PC-9 (cell line): ENCODE measurements at regions not wholly inside any gene's neighbourhood (a gene's known extent, or its start where the extent isn't known, plus 50 kb on each side); places are given as distances from the start of the nearest gene placed in this dataset.

Experiments used
- BruUV-seq: library from RNA; stranded (reverse); fragments of 400-500 nt; replicated peaks from 2 replicates; lab custom pipeline; 2021; lab: Mats Ljungman, UMichigan
- CTCF ChIA-PET: fragments of 300-600 bp; sonication (Branson Sonifier 250); formaldehyde crosslinking; loops from one replicate; lab custom pipeline; 2022; ENCODE audit warnings: antibody characterized with exemption; lab: Charles Lee
- POLR2A ChIA-PET: fragments of 300-600 bp; sonication (Branson Sonifier 250); formaldehyde crosslinking; loops from one replicate; lab custom pipeline; 2022; ENCODE audit warnings: antibody characterized with exemption; ENCODE audit not compliant: unreplicated experiment; lab: Charles Lee
- DNase-seq, 2 experiments: peaks; one replicate each; pipeline versions ENCODE4 v3.0.0 to v3.0.0-alpha.2; 2015 to 2022; ENCODE audit warnings: mixed read lengths in 1 of 2
- H2AFZ ChIP-seq: fragments of 200-600 bp; sonication (generic); 2 replicates; pipeline ENCODE4 v1.8.1; 2017; ENCODE audit warnings: antibody characterized with exemption
- H3F3A ChIP-seq: fragments of 200-600 bp; sonication (generic); 2 replicates; pipeline ENCODE4 v1.8.1; 2017; ENCODE audit warnings: antibody characterized with exemption, mild to moderate bottlenecking, low read depth; ENCODE audit not compliant: insufficient read depth
- H3K27ac ChIP-seq: fragments of 200-600 bp; sonication (generic); 2 replicates; pipeline ENCODE4 v1.6.1; 2016; ENCODE audit warnings: mixed run types
- H3K27me3 ChIP-seq: fragments of 200-600 bp; sonication (generic); 2 replicates; pipeline ENCODE4 v1.6.1; 2016; ENCODE audit warnings: low read depth, mixed run types; ENCODE audit not compliant: insufficient read depth
- H3K36me3 ChIP-seq: fragments of 200-600 bp; sonication (generic); 2 replicates; pipeline ENCODE4 v1.6.1; 2016; ENCODE audit warnings: low read depth, mixed run types
- H3K4me1 ChIP-seq: fragments of 200-600 bp; sonication (generic); replicated peaks from 2 replicates; pipeline ENCODE4 v1.6.1; 2016; ENCODE audit warnings: mixed run types; ENCODE audit not compliant: insufficient read depth
- H3K4me2 ChIP-seq: fragments of 200-600 bp; sonication (generic); 2 replicates; pipeline ENCODE4 v1.6.1; 2017; ENCODE audit warnings: mixed run types
- H3K4me3 ChIP-seq: fragments of 200-600 bp; sonication (generic); 2 replicates; pipeline ENCODE4 v1.6.1; 2016; ENCODE audit warnings: mixed run types
- H3K79me2 ChIP-seq: fragments of 200-600 bp; sonication (generic); 2 replicates; pipeline ENCODE4 v1.6.1; 2017; ENCODE audit warnings: low read depth, mixed run types
- H3K9me2 ChIP-seq: fragments of 200-600 bp; sonication (generic); 2 replicates; pipeline ENCODE4 v1.8.1; 2017; ENCODE audit warnings: mild to moderate bottlenecking; ENCODE audit not compliant: insufficient read depth
- H3K9me3 ChIP-seq: fragments of 200-600 bp; sonication (generic); 2 replicates; pipeline ENCODE4 v1.8.1; 2016; ENCODE audit warnings: low read depth; ENCODE audit not compliant: insufficient read depth
- H4K20me1 ChIP-seq: fragments of 200-600 bp; sonication (generic); 2 replicates; pipeline ENCODE4 v1.8.1; 2017; ENCODE audit not compliant: insufficient read depth
- EZH2 ChIP-seq: fragments of 200-600 bp; sonication (generic); IDR thresholded peaks from 2 replicates; pipeline ENCODE4 v1.8.0; 2017; ENCODE audit warnings: antibody characterized with exemption, low read depth
- intact Hi-C: fragments of 100-400 bp; cut with micrococcal nuclease; formaldehyde crosslinking; loops from one replicate; pipeline ENCODE4 v1.10.0; 2022; ENCODE audit not compliant: unreplicated experiment
- TF ChIP-seq, protein P1 (sequence below): fragments of 200-600 bp; sonication (generic); conservative IDR thresholded peaks from 2 replicates; pipeline ENCODE4 v1.6.1; 2017; ENCODE audit warnings: mixed run types, antibody characterized with exemption, mild to moderate bottlenecking, moderate library complexity

DNA sequence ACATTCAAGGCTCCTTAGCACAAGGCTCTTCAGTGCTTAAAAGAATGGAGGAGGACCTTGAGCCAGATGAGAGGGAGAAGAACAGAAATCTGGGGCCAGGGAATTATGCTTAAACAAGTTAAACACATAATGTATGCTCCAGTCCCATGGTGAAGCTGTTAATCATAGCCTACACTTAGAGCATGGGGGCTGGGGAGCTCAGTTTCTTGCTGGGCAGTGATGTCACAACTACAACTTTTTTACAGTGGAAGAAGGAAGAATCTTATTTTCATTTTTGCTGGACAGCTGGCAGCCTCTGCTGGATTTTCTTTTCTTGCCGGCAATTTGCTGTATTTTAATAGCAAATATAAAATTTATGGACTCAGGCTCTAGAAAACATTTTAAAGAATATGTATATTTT lies 432.5 kb downstream of the CD109 start:
- Histone ChIP-seq H3K9me3 (no peaks in the 10 kb centered on the region), H3K4me1 (no peaks in the 10 kb centered on the region), H3K27me3 (no peaks in the 10 kb centered on the region), H3K4me3 (no peak overlapping the region), H2AFZ (no peak overlapping the region), H4K20me1 (no peaks in the 10 kb centered on the region), H3K79me2 (no peaks in the 10 kb centered on the region), H3K27ac (no peak overlapping the region), H3K9me2 (peaks cover 4% of the 10 kb centered on the region; the same call in 1 of the 2 replicates), H3K36me3 (no peaks in the 10 kb centered on the region), H3K4me2 (no peak overlapping the region), H3F3A (no peaks in the 10 kb centered on the region)
- DNase-seq, result no peak
- no TSS peak for BruUV-seq
- POLR2A ChIA-PET, result no interaction called here
- TF ChIP-seq, protein P1, sequence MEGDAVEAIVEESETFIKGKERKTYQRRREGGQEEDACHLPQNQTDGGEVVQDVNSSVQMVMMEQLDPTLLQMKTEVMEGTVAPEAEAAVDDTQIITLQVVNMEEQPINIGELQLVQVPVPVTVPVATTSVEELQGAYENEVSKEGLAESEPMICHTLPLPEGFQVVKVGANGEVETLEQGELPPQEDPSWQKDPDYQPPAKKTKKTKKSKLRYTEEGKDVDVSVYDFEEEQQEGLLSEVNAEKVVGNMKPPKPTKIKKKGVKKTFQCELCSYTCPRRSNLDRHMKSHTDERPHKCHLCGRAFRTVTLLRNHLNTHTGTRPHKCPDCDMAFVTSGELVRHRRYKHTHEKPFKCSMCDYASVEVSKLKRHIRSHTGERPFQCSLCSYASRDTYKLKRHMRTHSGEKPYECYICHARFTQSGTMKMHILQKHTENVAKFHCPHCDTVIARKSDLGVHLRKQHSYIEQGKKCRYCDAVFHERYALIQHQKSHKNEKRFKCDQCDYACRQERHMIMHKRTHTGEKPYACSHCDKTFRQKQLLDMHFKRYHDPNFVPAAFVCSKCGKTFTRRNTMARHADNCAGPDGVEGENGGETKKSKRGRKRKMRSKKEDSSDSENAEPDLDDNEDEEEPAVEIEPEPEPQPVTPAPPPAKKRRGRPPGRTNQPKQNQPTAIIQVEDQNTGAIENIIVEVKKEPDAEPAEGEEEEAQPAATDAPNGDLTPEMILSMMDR, result no peak
- TF ChIP-seq EZH2, result no peak
- intact Hi-C loops, result no loop called here
- CTCF ChIA-PET, result no interaction called here

DNA sequence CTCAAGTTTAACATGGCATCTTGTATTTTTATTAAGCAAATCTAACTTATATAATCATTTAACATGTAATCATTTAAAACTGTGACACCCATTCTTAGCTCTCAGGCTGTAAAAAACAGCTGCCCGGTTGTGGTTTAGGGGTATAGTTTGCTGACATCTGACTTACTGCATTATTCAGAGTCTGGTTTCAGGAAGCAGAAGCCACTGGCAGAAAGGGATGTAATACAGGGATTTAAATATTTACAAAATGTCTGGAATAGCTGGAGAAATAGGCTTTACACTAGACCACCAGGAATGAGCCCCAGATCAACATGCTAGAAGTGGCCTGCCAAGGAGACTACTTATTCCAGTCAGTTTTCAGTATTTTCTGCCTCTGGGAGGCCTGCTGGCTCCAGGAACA lies 421.1 kb downstream of the CD109 start:
- H3K9me2 ChIP-seq, result no peaks in the 10 kb centered on the region
- TF ChIP-seq EZH2, result no peak
- TF ChIP-seq, protein P1, result no peak
- no TSS peak for BruUV-seq
- no peaks in the 10 kb centered on the region for H3K36me3 ChIP-seq
- ChIA-PET CTCF (no interaction called here), POLR2A (no interaction called here)
- H4K20me1 ChIP-seq, result no peaks in the 10 kb centered on the region
- no peaks in the 10 kb centered on the region for H3K4me1 ChIP-seq
- no peak overlapping the region for H3K4me2 ChIP-seq
- H3K9me3 ChIP-seq, result no peaks in the 10 kb centered on the region
- no peaks in the 10 kb centered on the region for H3K79me2 ChIP-seq
- H3K27ac ChIP-seq, result no peak overlapping the region
- no peak for DNase-seq
- intact Hi-C loops, result no loop called here
- no peak overlapping the region for H2AFZ ChIP-seq
- H3K27me3 ChIP-seq, result no peaks in the 10 kb centered on the region
- H3K4me3 ChIP-seq, result no peak overlapping the region
- H3F3A ChIP-seq, result no peaks in the 10 kb centered on the region

DNA sequence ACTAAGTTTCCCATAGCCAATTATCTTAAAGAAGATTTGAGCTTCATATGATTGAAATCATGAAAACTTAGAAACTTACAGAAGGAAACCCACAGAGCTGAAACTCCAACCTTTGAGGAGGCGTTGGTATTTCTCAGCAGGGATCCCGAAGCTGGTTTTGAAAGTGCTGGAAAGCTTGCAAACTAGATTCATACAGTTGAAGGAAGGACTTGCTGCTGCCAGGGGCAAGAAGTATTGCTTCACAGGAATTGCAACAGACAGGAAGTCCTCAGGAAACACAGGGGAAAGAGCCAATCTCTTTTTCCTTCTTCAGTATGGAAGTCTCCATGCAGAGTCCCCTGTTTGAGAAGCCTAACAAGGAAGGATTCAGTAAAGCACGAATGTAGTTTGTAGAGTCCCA lies 419.7 kb downstream of the CD109 start:
- intact Hi-C loops, result no loop called here
- CTCF ChIA-PET, result no interaction called here
- no peak for DNase-seq

More for the DNA sequence above, 419.7 kb downstream of the CD109 start:
- H3K79me2 ChIP-seq, result no peaks in the 10 kb centered on the region
- no peaks in the 10 kb centered on the region for H3K36me3 ChIP-seq
- no peaks in the 10 kb centered on the region for H4K20me1 ChIP-seq
- H3K9me3 ChIP-seq, result no peaks in the 10 kb centered on the region
- no peaks in the 10 kb centered on the region for H3K27me3 ChIP-seq
- no peaks in the 10 kb centered on the region for H3K9me2 ChIP-seq
- H2AFZ ChIP-seq, result no peak overlapping the region
- H3K27ac ChIP-seq, result no peak overlapping the region
- no peaks in the 10 kb centered on the region for H3K4me1 ChIP-seq
- TF ChIP-seq EZH2, result no peak
- TF ChIP-seq, protein P1, result no peak
- no peak overlapping the region for H3K4me3 ChIP-seq
- POLR2A ChIA-PET, result no interaction called here
- no peaks in the 10 kb centered on the region for H3F3A ChIP-seq
- H3K4me2 ChIP-seq, result no peak overlapping the region
- BruUV-seq, result no TSS peak
